ENCODE measurements at regions not wholly inside any gene's neighbourhood (a gene's known extent, or its start where the extent isn't known, plus 50 kb on each side); places are given as distances from the start of the nearest gene placed in this dataset.

DNA sequence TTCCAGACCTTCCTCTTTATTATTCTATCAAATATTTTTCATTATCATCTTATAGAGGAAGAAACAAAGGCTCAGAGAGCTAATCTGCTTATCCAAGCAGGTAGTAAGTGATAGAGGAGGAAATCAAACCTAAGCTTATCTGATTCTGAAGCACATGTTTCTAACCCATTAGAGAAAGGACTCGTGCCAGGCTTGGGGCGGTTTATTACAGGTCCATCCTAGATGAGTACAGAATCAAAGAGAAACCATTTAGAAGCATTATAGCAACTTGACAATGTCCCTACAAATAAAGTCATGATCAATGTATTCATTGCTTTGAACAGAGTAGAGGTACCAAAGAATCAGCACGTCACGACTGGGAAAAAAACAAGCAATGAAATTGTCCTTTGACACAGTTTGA is 303.0 kb downstream of the CYRIA start:
- TF ChIP-seq, protein P1, sequence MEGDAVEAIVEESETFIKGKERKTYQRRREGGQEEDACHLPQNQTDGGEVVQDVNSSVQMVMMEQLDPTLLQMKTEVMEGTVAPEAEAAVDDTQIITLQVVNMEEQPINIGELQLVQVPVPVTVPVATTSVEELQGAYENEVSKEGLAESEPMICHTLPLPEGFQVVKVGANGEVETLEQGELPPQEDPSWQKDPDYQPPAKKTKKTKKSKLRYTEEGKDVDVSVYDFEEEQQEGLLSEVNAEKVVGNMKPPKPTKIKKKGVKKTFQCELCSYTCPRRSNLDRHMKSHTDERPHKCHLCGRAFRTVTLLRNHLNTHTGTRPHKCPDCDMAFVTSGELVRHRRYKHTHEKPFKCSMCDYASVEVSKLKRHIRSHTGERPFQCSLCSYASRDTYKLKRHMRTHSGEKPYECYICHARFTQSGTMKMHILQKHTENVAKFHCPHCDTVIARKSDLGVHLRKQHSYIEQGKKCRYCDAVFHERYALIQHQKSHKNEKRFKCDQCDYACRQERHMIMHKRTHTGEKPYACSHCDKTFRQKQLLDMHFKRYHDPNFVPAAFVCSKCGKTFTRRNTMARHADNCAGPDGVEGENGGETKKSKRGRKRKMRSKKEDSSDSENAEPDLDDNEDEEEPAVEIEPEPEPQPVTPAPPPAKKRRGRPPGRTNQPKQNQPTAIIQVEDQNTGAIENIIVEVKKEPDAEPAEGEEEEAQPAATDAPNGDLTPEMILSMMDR (IDR thresholded peaks at IDR 0.05) = no peak
- TF ChIP-seq ZFX (IDR thresholded peaks at IDR 0.05; ENCODE audit: borderline replicate concordance) = no peak

Data from 22Rv1 (cell line).